Transverse colon (tissue), 4 donors: ENCODE measurements at regions not wholly inside any gene's neighbourhood (a gene's known extent, or its start where the extent isn't known, plus 50 kb on each side); places are given as distances from the start of the nearest gene placed in this dataset.

Experiments used
- DNase-seq: peaks from one replicate; pipeline ENCODE4 v3.0.0-alpha.2; 2019
- H3K27ac ChIP-seq, 4 donors: fragments of 200-600 bp; sonication (generic); 2 replicates each; pipeline ENCODE4 v1.5.1; 2016 to 2018; ENCODE audit warnings: inconsistent platforms in 4 of 4
- H3K27me3 ChIP-seq: fragments of 200-600 bp; sonication (generic); 2 replicates; pipeline ENCODE4 v1.5.1; 2017; ENCODE audit warnings: inconsistent platforms
- H3K36me3 ChIP-seq, 4 donors: fragments of 200-600 bp; sonication (generic); 2 replicates each; pipeline ENCODE4 v1.5.1; 2017 to 2019; ENCODE audit warnings: inconsistent platforms in 4 of 4
- H3K4me1 ChIP-seq, 4 donors: fragments of 200-600 bp; sonication (generic); 2 replicates each; pipeline ENCODE4 v1.5.1; 2017 to 2020; ENCODE audit warnings: inconsistent platforms in 4 of 4
- H3K4me3 ChIP-seq, 4 donors: fragments of 200-600 bp; sonication (generic); 1 replicate in 1 of 4; 2 replicates in 3 of 4; pipeline versions ENCODE4 v1.5.1 to v1.6.1; 2017 to 2019; ENCODE audit warnings: inconsistent platforms in 4 of 4
- H3K9me3 ChIP-seq, 2 donors: fragments of 200-600 bp; sonication (generic); 2 replicates each; pipeline ENCODE4 v1.5.1; 2017 to 2019; ENCODE audit warnings: inconsistent platforms in 2 of 2
- CTCF ChIP-seq, 5 experiments: fragments of 200-600 bp in 3 of 5; fragments of 450-650 bp in 2 of 5; sonication (generic) in 3 of 5; IDR thresholded peaks; 1 replicate in 2 of 5; 2 replicates in 3 of 5; pipeline ENCODE4 v1.5.1; 2016 to 2017; ENCODE audit warnings: antibody characterized with exemption in 5 of 5, inconsistent platforms in 3 of 5, mild to moderate bottlenecking in 2 of 5, moderate library complexity in 1 of 5
- EP300 ChIP-seq: sonication (generic); formaldehyde crosslinking; IDR thresholded peaks from one replicate; pipeline ENCODE4 v1.6.1; 2017; ENCODE audit warnings: antibody characterized with exemption, low read depth
- POLR2A ChIP-seq: fragments of 450-650 bp; IDR thresholded peaks from one replicate; pipeline ENCODE4 v1.6.1; 2016; ENCODE audit warnings: antibody characterized with exemption, mild to moderate bottlenecking, moderate library complexity
- POLR2AphosphoS5 ChIP-seq, 3 donors: sonication (generic); formaldehyde crosslinking; IDR thresholded peaks; one replicate each; pipeline ENCODE4 v1.6.1; 2016; ENCODE audit warnings: antibody characterized with exemption in 3 of 3
- WGBS, 2 donors: methylation state at CpG; one replicate each; pipeline ENCODE4 v1.1.5; 2018; ENCODE audit warnings: low coverage in 1 of 2; 5-methylcytosine and 5-hydroxymethylcytosine counted together
- in situ Hi-C, 4 donors: fragments of 200-750 bp; cut with MboI; loops; one replicate each; pipeline versions ENCODE4 v1.15.0 to v1.15.1; 2017; ENCODE audit warnings: low sequenced_read_pairs in 3 of 4, low pct_ligation_motif_present in 1 of 4, low pct_unique_long_range_greater_than_20kb in 1 of 4
- intact Hi-C: fragments of 100-400 bp; cut with DNase I; formaldehyde crosslinking; loops from one replicate; pipeline ENCODE4 v1.15.1; 2023; ENCODE audit warnings: low total_unique reads

GRCh38 chr1:30120245-30121000 lies 603.0 kb downstream of the MATN1 start:
- Histone ChIP-seq H3K36me3 (no peaks in the 10 kb centered on the region), H3K9me3 (no peaks in the 10 kb centered on the region), H3K27ac (no peak overlapping the region), H3K4me1 (no peaks in the 10 kb centered on the region), H3K27me3 (no peaks in the 10 kb centered on the region), H3K4me3 (no peak overlapping the region)
- DNase-seq = no peak
- WGBS, 2 donors = 86 to 90% methylated on average over 4 to 16 of the region's 16 CpGs
- intact Hi-C loops = no loop called here
- in situ Hi-C loops = loop anchor here in 1 of 4 donors (25.0 kb wide), 1 partner anchor 333 kb away; no protein-coding TSS in a partner anchor
- TF ChIP-seq CTCF (IDR thresholded peaks at IDR 0.05) (no peak), POLR2A (no peak), POLR2AphosphoS5 (IDR thresholded peaks at IDR 0.05) (no peak), EP300 (no peak)

DNA sequence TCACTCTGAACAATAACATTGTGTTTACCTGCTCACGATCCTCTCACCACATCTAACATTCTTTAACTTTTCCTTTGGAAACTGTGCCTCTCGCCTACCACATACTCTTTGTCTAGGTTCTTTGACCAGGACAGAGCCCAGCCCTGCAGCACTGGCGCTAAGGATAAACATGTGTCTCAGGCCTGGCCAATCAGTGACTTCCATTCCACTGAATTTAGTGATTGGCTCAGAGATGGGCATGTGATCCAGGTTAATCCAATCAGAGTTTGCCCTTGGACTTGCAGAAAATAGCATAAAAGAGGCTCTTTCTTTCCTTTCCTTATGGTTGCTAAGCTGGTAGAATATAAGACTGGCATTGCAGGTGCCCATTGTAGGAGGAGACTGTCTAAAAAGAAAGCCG lies 605.7 kb downstream of the MATN1 start:
- Histone ChIP-seq H3K4me3 (no peak overlapping the region), H3K27ac (no peak overlapping the region), H3K27me3 (peaks cover 6% of the 10 kb centered on the region), H3K4me1 (no peaks in the 10 kb centered on the region), H3K36me3 (no peaks in the 10 kb centered on the region), H3K9me3 (no peaks in the 10 kb centered on the region)
- in situ Hi-C loops = loop anchor here in 1 of 4 donors (25.0 kb wide), 1 partner anchor 330 kb away; no protein-coding TSS in a partner anchor
- intact Hi-C loops = no loop called here
- DNase-seq = no peak
- no peak for TF ChIP-seq EP300
- TF ChIP-seq POLR2AphosphoS5 (IDR thresholded peaks at IDR 0.05) = no peak
- TF ChIP-seq POLR2A = no peak
- TF ChIP-seq CTCF (IDR thresholded peaks at IDR 0.05) = no peak
- WGBS, 2 donors = 87 to 91% methylated on average over 4 of the region's 4 CpGs

DNA sequence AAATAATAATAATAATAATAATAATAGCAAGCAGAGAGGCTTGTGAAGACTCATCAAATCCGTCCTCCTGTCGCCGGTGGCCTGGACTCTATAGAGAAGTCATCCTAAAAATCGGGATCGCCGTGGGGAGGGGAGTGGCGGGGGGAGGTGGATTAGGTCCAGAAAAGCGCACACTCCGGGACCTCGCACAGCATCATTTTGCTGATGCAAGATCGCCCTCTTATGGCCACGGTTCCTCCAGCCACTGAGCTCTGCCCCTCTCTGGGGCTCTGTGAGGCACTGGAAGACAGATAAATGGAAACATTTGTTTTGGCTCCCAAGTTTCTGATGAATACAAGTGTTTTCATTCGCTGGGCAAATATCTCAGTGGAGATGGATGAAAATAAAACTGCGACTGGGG lies 612.0 kb downstream of the MATN1 start:
- in situ Hi-C loops = loop anchor here in 1 of 4 donors (25.0 kb wide), 1 partner anchor 324 kb away; no protein-coding TSS in a partner anchor
- no peaks in the 10 kb centered on the region for H3K36me3 ChIP-seq
- H3K4me1 ChIP-seq = peaks cover 0 to 2% (median 0%) of the 10 kb centered on the region in 4 donors
- peak; percentile 51 for DNase-seq
- intact Hi-C loops = no loop called here
- no peak overlapping the region for H3K27ac ChIP-seq
- no peaks in the 10 kb centered on the region for H3K9me3 ChIP-seq
- peak; percentile 37 to 55 (median 52) for TF ChIP-seq CTCF (IDR thresholded peaks at IDR 0.05)
- no peak for TF ChIP-seq POLR2A
- no peak for TF ChIP-seq EP300
- no peak overlapping the region for H3K4me3 ChIP-seq
- WGBS, 2 donors = 3 to 13% methylated on average over 3 to 14 of the region's 14 CpGs
- peaks cover 49% of the 10 kb centered on the region for H3K27me3 ChIP-seq

- no peaks in the 10 kb centered on the region for H3K36me3 ChIP-seq
- peaks cover 49% of the 10 kb centered on the region for H3K27me3 ChIP-seq
- intact Hi-C loops = no loop called here
- TF ChIP-seq POLR2A = no peak
- no peak for TF ChIP-seq CTCF (IDR thresholded peaks at IDR 0.05)
- no peak for TF ChIP-seq POLR2AphosphoS5 (IDR thresholded peaks at IDR 0.05)
- no peak for TF ChIP-seq EP300
- no peak for DNase-seq
- no peak overlapping the region for H3K4me3 ChIP-seq
- H3K4me1 ChIP-seq = peaks cover 0 to 2% (median 0%) of the 10 kb centered on the region in 4 donors
- no peak overlapping the region for H3K27ac ChIP-seq
- no peaks in the 10 kb centered on the region for H3K9me3 ChIP-seq
- in situ Hi-C loops = loop anchor here in 1 of 4 donors (25.0 kb wide), 1 partner anchor 324 kb away; no protein-coding TSS in a partner anchor
- 39 to 48% methylated on average over 6 to 11 of the region's 11 CpGs for WGBS, 2 donors
Measured at GRCh38 chr1:30110846-30111245, 612.5 kb downstream of the MATN1 start.
